ENCODE measurements at regions not wholly inside any gene's neighbourhood (a gene's known extent, or its start where the extent isn't known, plus 50 kb on each side); places are given as distances from the start of the nearest gene placed in this dataset.

- no peaks in the 10 kb centered on the region for H3K4me1 ChIP-seq
- no peak for TF ChIP-seq CTCF (IDR thresholded peaks at IDR 0.05)
- TF ChIP-seq POLR2A (IDR thresholded peaks at IDR 0.05), result no peak
- no peak overlapping the region for H3K4me3 ChIP-seq
- H3K27me3 ChIP-seq, result no peaks in the 10 kb centered on the region
- H3K36me3 ChIP-seq, result no peaks in the 10 kb centered on the region
- no peaks in the 10 kb centered on the region for H3K9me3 ChIP-seq
- DNase-seq (no peak), ATAC-seq (no peak)
- no peak overlapping the region for H3K27ac ChIP-seq
- intact Hi-C loops (cut with DNase I), result no loop called here
Measured at GRCh38 chrX:44435047-44435446, 91.6 kb upstream of the EFHC2 start.

- intact Hi-C loops (cut with DNase I), result no loop called here
- no peaks in the 10 kb centered on the region for H3K36me3 ChIP-seq
- no peaks in the 10 kb centered on the region for H3K4me1 ChIP-seq
- H3K27ac ChIP-seq, result no peak overlapping the region
- TF ChIP-seq CTCF (IDR thresholded peaks at IDR 0.05) (no peak), POLR2A (IDR thresholded peaks at IDR 0.05) (no peak)
- H3K4me3 ChIP-seq, result no peak overlapping the region
- no peak for DNase-seq
- 70 to 82% (median 76%) methylated on average over 3 of the region's 3 CpGs for WGBS, 4 donors
- H3K9me3 ChIP-seq, result no peaks in the 10 kb centered on the region
- no peaks in the 10 kb centered on the region for H3K27me3 ChIP-seq
- ATAC-seq, result no peak
Measured at GRCh38 chrX:44433556-44433955, 90.1 kb upstream of the EFHC2 start.

DNA sequence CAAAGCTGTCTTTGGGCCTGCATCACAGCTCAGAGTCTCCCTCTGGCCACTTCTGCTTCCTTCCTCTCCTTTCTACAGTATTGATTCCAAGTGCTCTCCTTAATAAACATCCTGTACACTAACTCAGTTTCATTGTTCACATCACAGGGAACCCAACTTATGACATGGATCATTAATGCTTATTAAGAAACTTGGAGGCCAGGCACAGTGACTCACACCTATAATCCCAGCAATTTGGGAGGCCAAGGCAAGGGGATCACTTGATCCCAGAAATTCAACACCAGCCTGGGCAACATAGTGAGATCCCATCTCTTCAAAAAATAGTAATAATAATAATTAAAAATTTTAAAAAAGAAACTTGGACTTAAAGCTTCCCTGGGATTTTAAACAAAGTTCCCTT lies 89.2 kb upstream of the EFHC2 start:
- no peak overlapping the region for H3K4me3 ChIP-seq
- no peaks in the 10 kb centered on the region for H3K9me3 ChIP-seq
- intact Hi-C loops (cut with DNase I), result no loop called here
- no peaks in the 10 kb centered on the region for H3K27me3 ChIP-seq
- H3K4me1 ChIP-seq, result no peaks in the 10 kb centered on the region
- no peak for ATAC-seq
- TF ChIP-seq CTCF (IDR thresholded peaks at IDR 0.05), result no peak
- TF ChIP-seq POLR2A (IDR thresholded peaks at IDR 0.05), result no peak
- peak in 2 of 5 donors; percentile 16 to 27 for DNase-seq
- H3K36me3 ChIP-seq, result no peaks in the 10 kb centered on the region
- no peak overlapping the region for H3K27ac ChIP-seq

DNA sequence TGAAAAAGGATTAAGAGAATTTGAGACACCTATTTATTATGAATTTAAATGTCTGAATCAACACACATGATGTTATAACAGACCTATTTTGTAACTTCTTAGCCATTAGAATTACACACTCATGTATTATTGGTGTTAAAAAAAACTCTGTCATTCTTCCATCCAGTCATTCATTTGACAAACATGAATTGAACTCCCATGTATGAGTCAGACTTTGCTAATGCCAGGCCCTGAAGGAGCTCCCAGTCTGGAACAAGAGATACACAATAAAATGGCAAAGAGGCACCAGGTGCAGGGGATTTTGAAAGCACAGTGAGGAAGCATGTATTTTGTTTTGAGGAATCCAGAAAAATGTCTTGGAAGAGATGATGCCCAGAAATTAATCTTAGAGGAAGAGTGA lies 87.7 kb upstream of the EFHC2 start:
- intact Hi-C loops (cut with DNase I), result no loop called here
- DNase-seq (no peak), ATAC-seq (no peak)
- Histone ChIP-seq H3K4me3 (no peak overlapping the region), H3K27ac (no peak overlapping the region), H3K9me3 (no peaks in the 10 kb centered on the region), H3K27me3 (no peaks in the 10 kb centered on the region), H3K36me3 (no peaks in the 10 kb centered on the region), H3K4me1 (no peaks in the 10 kb centered on the region)
- TF ChIP-seq CTCF (IDR thresholded peaks at IDR 0.05) (no peak), POLR2A (IDR thresholded peaks at IDR 0.05) (no peak)
